WTC11 (cell line): ENCODE measurements at regions not wholly inside any gene's neighbourhood (a gene's known extent, or its start where the extent isn't known, plus 50 kb on each side); places are given as distances from the start of the nearest gene placed in this dataset.

Experiments
- EMX1 ChIP-seq: fragments of 250-450 bp; sonication (Bioruptor Pico); IDR thresholded peaks from 2 replicates; pipeline ENCODE4 v1.8.0; 2021; ENCODE audit warnings: mild to moderate bottlenecking
- ETV6 ChIP-seq: sonication (generic); formaldehyde crosslinking; IDR thresholded peaks from 2 replicates; pipeline ENCODE4 v1.8.1; 2022; ENCODE audit warnings: mild to moderate bottlenecking, missing genetic modification reagents
- NR1H2 ChIP-seq: sonication (generic); formaldehyde crosslinking; IDR thresholded peaks from 2 replicates; pipeline ENCODE4 v1.9.0; 2021; ENCODE audit warnings: mild to moderate bottlenecking, moderate library complexity, missing genetic modification reagents
- NR2C2 ChIP-seq: sonication (generic); formaldehyde crosslinking; IDR thresholded peaks from 2 replicates; pipeline ENCODE4 v1.8.0; 2022; ENCODE audit warnings: mild to moderate bottlenecking, missing genetic modification reagents
- NR3C1 ChIP-seq: sonication (generic); formaldehyde crosslinking; conservative IDR thresholded peaks from 2 replicates; pipeline ENCODE4 v1.8.1; 2023; ENCODE audit warnings: low read depth, mild to moderate bottlenecking, missing genetic modification reagents
- TCF7 ChIP-seq: sonication (generic); formaldehyde crosslinking; IDR thresholded peaks from 2 replicates; pipeline ENCODE4 v1.8.0; 2022; ENCODE audit warnings: mild to moderate bottlenecking, low read depth, missing genetic modification reagents, moderate library complexity
- ZNF232 ChIP-seq: sonication (generic); formaldehyde crosslinking; IDR thresholded peaks from 2 replicates; pipeline ENCODE4 v1.8.0; 2022; ENCODE audit warnings: mild to moderate bottlenecking, missing genetic modification reagents
- TF ChIP-seq, protein P1 (sequence below): fragments of 200-600 bp; IDR thresholded peaks from 2 replicates; pipeline ENCODE4 v1.8.0; 2022; ENCODE audit warnings: antibody characterized with exemption
- TF ChIP-seq, protein P2 (sequence below): sonication (generic); formaldehyde crosslinking; IDR thresholded peaks from 2 replicates; pipeline ENCODE4 v1.8.1; 2023; ENCODE audit warnings: mild to moderate bottlenecking, moderate library complexity, missing genetic modification reagents
- TF ChIP-seq, protein P3 (sequence below): sonication (generic); formaldehyde crosslinking; IDR thresholded peaks from 2 replicates; pipeline ENCODE4 v1.8.0; 2022; ENCODE audit warnings: mild to moderate bottlenecking, missing genetic modification reagents
- TF ChIP-seq, protein P4 (sequence below): sonication (generic); formaldehyde crosslinking; IDR thresholded peaks from 2 replicates; pipeline ENCODE4 v1.8.0; 2022; ENCODE audit warnings: mild to moderate bottlenecking, missing genetic modification reagents
- TF ChIP-seq, protein P5 (sequence below): sonication (generic); formaldehyde crosslinking; IDR thresholded peaks from 2 replicates; pipeline ENCODE4 v1.8.1; 2022; ENCODE audit warnings: mild to moderate bottlenecking, moderate library complexity, missing genetic modification reagents
- TF ChIP-seq, protein P6 (sequence below): sonication (generic); formaldehyde crosslinking; IDR thresholded peaks from 2 replicates; pipeline ENCODE4 v1.8.1; 2022; ENCODE audit warnings: missing genetic modification reagents, borderline replicate concordance

DNA sequence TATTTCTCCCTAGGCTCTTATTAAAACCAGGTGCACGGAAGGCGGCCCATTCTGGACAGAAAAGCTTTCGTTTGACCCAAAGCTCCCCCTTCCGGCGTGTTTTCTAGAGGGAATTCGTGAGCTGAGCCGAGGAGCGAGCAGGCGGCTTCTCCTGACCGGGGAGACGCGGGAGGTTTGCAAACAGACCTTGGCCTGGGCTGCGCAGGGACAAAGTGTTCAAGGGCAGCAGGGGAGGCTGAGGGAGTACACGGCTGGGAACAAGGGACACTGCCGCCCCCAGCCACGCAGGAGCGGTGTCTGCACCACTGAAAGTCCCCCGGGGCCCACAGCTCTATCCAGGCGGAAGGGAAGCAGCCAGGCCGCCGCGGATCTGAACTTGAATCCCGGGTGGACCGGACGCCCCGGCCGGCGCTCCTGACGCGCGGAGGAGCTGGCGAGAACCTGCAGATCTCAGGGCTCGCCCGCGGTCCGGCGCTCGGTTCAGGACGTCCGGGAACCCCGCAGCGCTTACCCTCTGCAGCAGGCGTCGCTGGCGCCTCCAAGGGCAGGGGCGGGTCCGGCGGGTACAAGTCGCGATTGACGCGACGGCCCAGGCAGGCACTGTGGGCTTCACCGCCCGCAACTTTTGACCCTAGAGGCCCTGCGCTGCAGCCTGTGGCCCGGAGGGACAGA is 101.9 kb downstream of the WT1 start:
- TF ChIP-seq, protein P1, sequence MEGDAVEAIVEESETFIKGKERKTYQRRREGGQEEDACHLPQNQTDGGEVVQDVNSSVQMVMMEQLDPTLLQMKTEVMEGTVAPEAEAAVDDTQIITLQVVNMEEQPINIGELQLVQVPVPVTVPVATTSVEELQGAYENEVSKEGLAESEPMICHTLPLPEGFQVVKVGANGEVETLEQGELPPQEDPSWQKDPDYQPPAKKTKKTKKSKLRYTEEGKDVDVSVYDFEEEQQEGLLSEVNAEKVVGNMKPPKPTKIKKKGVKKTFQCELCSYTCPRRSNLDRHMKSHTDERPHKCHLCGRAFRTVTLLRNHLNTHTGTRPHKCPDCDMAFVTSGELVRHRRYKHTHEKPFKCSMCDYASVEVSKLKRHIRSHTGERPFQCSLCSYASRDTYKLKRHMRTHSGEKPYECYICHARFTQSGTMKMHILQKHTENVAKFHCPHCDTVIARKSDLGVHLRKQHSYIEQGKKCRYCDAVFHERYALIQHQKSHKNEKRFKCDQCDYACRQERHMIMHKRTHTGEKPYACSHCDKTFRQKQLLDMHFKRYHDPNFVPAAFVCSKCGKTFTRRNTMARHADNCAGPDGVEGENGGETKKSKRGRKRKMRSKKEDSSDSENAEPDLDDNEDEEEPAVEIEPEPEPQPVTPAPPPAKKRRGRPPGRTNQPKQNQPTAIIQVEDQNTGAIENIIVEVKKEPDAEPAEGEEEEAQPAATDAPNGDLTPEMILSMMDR: no peak
- TF ChIP-seq, protein P2, sequence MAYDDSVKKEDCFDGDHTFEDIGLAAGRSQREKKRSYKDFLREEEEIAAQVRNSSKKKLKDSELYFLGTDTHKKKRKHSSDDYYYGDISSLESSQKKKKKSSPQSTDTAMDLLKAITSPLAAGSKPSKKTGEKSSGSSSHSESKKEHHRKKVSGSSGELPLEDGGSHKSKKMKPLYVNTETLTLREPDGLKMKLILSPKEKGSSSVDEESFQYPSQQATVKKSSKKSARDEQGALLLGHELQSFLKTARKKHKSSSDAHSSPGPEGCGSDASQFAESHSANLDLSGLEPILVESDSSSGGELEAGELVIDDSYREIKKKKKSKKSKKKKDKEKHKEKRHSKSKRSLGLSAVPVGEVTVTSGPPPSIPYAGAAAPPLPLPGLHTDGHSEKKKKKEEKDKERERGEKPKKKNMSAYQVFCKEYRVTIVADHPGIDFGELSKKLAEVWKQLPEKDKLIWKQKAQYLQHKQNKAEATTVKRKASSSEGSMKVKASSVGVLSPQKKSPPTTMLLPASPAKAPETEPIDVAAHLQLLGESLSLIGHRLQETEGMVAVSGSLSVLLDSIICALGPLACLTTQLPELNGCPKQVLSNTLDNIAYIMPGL (CRISPR knock-in tag): no peak
- no peak for TF ChIP-seq TCF7
- TF ChIP-seq, protein P3, sequence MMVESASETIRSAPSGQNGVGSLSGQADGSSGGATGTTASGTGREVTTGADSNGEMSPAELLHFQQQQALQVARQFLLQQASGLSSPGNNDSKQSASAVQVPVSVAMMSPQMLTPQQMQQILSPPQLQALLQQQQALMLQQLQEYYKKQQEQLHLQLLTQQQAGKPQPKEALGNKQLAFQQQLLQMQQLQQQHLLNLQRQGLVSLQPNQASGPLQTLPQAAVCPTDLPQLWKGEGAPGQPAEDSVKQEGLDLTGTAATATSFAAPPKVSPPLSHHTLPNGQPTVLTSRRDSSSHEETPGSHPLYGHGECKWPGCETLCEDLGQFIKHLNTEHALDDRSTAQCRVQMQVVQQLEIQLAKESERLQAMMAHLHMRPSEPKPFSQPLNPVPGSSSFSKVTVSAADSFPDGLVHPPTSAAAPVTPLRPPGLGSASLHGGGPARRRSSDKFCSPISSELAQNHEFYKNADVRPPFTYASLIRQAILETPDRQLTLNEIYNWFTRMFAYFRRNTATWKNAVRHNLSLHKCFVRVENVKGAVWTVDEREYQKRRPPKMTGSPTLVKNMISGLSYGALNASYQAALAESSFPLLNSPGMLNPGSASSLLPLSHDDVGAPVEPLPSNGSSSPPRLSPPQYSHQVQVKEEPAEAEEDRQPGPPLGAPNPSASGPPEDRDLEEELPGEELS: no peak
- TF ChIP-seq, protein P4, sequence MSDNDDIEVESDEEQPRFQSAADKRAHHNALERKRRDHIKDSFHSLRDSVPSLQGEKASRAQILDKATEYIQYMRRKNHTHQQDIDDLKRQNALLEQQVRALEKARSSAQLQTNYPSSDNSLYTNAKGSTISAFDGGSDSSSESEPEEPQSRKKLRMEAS (CRISPR knock-in tag): peak; percentile 78
- no peak for TF ChIP-seq EMX1 (CRISPR knock-in tag)
- TF ChIP-seq NR2C2 (CRISPR knock-in tag): no peak
- no peak for TF ChIP-seq NR3C1 (CRISPR knock-in tag)
- TF ChIP-seq, protein P5, sequence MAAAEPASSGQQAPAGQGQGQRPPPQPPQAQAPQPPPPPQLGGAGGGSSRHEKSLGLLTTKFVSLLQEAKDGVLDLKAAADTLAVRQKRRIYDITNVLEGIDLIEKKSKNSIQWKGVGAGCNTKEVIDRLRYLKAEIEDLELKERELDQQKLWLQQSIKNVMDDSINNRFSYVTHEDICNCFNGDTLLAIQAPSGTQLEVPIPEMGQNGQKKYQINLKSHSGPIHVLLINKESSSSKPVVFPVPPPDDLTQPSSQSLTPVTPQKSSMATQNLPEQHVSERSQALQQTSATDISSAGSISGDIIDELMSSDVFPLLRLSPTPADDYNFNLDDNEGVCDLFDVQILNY (CRISPR knock-in tag): no peak; the same call in 1 of the 2 replicates
- TF ChIP-seq NR1H2 (CRISPR knock-in tag): no peak
- no peak for TF ChIP-seq ZNF232 (CRISPR knock-in tag)
- TF ChIP-seq, protein P6, sequence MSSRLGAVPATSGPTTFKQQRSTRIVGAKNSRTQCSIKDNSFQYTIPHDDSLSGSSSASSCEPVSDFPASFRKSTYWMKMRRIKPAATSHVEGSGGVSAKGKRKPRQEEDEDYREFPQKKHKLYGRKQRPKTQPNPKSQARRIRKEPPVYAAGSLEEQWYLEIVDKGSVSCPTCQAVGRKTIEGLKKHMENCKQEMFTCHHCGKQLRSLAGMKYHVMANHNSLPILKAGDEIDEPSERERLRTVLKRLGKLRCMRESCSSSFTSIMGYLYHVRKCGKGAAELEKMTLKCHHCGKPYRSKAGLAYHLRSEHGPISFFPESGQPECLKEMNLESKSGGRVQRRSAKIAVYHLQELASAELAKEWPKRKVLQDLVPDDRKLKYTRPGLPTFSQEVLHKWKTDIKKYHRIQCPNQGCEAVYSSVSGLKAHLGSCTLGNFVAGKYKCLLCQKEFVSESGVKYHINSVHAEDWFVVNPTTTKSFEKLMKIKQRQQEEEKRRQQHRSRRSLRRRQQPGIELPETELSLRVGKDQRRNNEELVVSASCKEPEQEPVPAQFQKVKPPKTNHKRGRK (CRISPR knock-in tag): no peak
- TF ChIP-seq ETV6 (CRISPR knock-in tag): no peak
